ENCODE measurements at regions not wholly inside any gene's neighbourhood (a gene's known extent, or its start where the extent isn't known, plus 50 kb on each side); places are given as distances from the start of the nearest gene placed in this dataset.
"Not testable (repeated sequence)": the region's sequence is repeated elsewhere in the genome, so short reads cannot be mapped to it uniquely, and the experiment has no call there.

- no peak for DNase-seq (ENCODE audit: low read depth in 2 of 3, low spot score in 2 of 3)
Measured at GRCh38 chr9:30250872-30251271, 2133.6 kb upstream of the ACO1 start.

GRCh38 chr9:30258094-30258493 is 2126.3 kb upstream of the ACO1 start:
- no peak for DNase-seq (ENCODE audit: low read depth in 2 of 3, low spot score in 2 of 3)

- no peak for DNase-seq (ENCODE audit: low read depth in 2 of 3, low spot score in 2 of 3)
Measured at GRCh38 chr9:30280229-30280900, 2104.1 kb upstream of the ACO1 start.

GRCh38 chr9:30289435-30289834 is 2095.0 kb upstream of the ACO1 start:
- no peak for DNase-seq (ENCODE audit: low read depth in 2 of 3, low spot score in 2 of 3)

- not testable (repeated sequence) for DNase-seq (ENCODE audit: low read depth in 2 of 3, low spot score in 2 of 3)
Measured at GRCh38 chr9:30292026-30292425, 2092.4 kb upstream of the ACO1 start.

DNA sequence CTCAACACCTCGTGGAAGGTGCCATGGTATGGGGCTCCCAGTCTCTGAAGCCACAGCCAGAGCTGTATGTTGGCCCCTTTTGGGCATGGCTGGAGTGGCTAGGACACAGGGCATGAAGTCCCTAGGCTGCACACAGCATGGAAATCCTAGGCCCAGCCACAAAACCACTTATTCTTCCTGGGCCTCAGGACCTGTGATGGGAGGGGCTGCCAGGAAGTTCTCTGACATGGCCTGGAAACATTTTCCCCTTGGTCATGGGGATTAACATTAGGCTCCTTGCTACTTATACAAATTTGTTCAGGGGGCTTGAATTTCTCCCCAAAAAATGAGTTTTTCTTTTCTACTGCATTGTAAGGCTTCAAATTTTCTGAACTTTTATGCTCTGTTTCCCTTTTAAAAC is 2091.2 kb upstream of the ACO1 start:
- DNase-seq (ENCODE audit: low read depth in 2 of 3, low spot score in 2 of 3) = no peak

- no peak for DNase-seq (ENCODE audit: low read depth in 2 of 3, low spot score in 2 of 3)
Measured at GRCh38 chr9:30299126-30299780, 2085.2 kb upstream of the ACO1 start.

- peak in 1 of 3 donors; percentile 24 for DNase-seq (ENCODE audit: low read depth in 2 of 3, low spot score in 2 of 3)
Measured at GRCh38 chr9:30301271-30301963, 2083.0 kb upstream of the ACO1 start.

DNA sequence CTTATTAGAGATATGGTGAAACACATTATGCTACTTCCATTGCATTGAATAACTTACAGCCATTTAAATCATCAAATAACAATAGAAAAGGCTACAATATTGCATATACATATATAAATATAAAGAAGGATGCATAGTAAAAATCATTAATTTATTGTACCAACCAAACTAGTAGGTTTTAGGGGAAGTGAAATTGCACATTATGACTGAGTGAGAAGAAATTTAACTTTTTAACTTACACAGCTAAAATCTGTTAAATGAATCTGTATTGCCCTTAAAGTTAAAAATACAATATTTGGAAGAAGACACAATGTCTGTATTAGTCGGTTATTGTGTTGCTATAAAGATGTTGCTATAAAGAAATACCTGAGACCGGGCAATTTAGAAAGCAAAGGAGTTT is 2073.7 kb upstream of the ACO1 start:
- no peak for DNase-seq (ENCODE audit: low read depth in 2 of 3, low spot score in 2 of 3)

DNA sequence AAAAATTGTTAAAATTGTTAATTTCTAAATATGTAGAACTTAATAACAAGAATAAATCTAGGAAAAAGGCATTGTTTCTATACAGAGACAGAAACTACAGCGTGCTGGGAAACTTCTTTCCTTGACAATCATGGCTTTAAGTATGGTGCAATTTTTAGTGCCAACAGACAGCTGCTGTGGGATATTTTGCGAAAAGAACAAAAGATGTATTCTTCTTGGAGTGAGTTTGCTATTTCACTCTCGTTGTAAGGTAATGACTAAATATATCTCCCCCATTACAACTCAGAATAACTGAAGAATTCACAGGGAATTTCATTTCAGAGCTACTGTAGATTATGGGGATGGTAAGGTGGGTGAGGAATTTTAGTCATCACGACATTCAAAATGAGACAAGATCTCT is 2055.0 kb upstream of the ACO1 start:
- DNase-seq (ENCODE audit: low read depth in 2 of 3, low spot score in 2 of 3) = no peak

- DNase-seq (ENCODE audit: low read depth in 2 of 3, low spot score in 2 of 3) = no peak
Measured at GRCh38 chr9:30348904-30349303, 2035.5 kb upstream of the ACO1 start.

DNA sequence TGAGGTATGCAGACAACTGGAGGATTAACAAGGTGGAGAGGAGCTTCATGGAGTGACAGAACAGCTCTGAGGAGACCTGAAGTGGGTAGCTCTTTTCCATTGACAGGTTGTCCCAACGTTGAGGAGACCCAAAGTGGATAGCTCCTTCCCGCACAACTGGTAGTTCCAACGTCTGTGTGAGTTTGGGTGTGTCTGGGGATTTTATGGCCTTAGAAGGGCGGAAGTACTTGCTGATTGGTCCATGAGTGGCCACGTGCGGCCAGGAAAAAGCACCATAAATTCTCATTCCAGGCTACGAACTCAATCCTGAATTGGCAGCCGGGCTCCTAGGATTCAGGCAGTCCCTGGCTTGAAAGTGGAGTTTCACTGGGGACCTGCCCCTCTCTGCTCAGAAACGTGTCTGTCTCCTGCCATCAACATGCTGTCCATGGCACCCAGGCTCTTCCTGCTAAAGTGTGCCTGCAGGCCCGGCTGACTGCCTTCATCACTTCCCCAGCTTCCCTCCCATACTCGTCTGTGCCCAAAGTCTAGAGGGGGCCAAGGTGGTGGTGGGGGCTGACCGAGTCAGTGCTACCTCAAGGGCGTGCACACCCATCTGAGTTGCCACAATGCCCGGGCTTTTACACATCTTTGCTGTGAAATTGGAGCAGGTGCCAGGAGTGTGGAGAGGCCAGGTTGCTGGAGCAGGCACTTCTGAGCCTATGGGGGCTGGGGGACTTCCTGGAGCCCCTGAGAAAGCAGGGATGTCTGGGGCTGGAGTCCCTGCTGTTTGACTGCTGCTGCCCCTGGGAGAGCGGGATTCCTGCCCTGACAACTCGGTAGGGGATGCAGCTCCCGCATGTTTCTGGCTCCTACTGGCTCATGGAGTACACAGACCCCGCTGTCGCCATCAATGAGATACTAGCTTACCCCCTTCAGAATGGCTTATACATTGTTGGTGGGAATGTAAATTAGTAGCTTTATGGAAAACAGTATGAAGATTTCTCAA is 2034.6 kb upstream of the ACO1 start:
- no peak for DNase-seq (ENCODE audit: low read depth in 2 of 3, low spot score in 2 of 3)

DNA sequence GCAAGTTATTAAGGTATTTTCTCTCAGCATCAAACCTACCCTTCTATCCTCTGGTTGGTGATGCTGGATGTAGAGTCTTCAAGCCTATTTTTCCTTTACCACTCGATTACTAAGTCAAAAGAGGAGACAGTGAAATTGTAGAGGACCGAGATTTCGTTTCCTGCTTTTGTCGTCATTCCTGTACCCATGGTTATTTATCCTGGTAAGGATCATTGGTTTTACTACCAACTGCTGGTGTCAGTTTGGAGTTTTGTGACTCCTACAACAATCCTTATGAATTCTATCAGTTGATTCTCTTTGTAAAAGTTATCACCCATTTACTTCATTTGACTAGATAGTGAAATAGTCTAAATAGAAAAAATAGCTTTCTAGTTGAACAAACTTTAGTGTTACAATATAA is 2028.2 kb upstream of the ACO1 start:
- no peak for DNase-seq (ENCODE audit: low read depth in 2 of 3, low spot score in 2 of 3)

GRCh38 chr9:30362373-30362772 is 2022.1 kb upstream of the ACO1 start:
- DNase-seq (ENCODE audit: low read depth in 2 of 3, low spot score in 2 of 3) = no peak

- not testable (repeated sequence) for DNase-seq (ENCODE audit: low read depth in 2 of 3, low spot score in 2 of 3)
Measured at GRCh38 chr9:30366140-30366539, 2018.3 kb upstream of the ACO1 start.

DNA sequence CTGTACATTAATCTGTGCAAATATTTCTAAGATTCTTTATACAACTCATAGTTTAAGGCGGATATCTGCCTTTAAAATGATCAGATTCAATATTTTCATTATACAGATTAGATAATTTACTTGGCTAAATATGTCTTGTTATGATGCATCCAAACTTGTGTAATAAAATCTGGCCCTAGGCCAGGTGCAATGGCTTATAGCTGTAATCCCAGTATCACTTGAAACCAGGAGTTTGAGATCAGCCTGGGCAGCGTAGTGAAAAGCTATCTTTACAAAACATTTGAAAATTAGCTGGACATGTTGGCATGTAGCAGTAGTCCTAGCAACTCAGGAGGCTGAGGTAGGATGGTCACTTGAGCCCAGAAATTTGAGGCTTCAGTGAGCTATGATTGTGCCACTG is 2002.2 kb upstream of the ACO1 start:
- DNase-seq (ENCODE audit: low read depth in 2 of 3, low spot score in 2 of 3) = no peak

GRCh38 chr9:30410273-30410672 is 1974.2 kb upstream of the ACO1 start:
- DNase-seq (ENCODE audit: low read depth in 2 of 3, low spot score in 2 of 3) = no peak

DNA sequence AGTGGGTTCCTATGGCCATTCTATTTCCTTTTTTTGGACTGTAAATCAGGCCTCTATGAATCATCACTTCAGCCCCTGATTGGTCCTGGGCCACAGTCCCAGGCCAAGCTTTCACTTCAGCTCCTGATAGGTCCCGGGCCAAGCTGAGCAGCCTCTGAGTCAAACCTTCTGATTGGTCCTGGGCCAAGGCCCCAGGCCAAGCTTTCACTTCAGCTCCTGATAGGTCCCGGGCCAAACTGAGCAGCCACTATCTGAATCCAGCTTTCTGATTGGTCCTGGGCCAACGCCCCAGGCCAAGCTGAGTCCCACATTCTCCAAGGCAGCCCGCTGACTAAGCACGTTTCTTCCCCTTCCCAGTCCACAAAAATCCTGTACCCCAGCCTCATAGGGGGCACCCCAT is 1972.9 kb upstream of the ACO1 start:
- DNase-seq (ENCODE audit: low read depth in 2 of 3, low spot score in 2 of 3) = no peak

DNA sequence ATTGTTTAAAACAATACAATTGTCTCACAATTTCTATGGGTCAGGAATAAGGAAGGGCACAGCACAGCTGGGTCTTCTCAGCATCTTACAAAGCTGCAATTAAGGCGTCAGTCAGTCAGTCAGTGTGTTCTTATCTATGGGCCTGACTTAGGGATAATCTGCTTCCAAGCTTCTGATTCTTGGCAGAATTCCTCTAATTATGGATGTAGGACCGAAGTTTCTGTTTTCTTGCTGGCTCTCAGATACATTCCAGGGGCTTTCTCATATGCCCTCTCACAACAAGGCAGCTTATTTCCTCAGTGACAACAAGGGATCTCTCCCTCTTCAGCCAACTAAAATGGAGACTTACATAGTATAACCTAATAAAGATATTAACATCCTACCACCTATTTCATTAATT is 1925.3 kb upstream of the ACO1 start:
- no peak for DNase-seq (ENCODE audit: low read depth in 2 of 3, low spot score in 2 of 3)

DNA sequence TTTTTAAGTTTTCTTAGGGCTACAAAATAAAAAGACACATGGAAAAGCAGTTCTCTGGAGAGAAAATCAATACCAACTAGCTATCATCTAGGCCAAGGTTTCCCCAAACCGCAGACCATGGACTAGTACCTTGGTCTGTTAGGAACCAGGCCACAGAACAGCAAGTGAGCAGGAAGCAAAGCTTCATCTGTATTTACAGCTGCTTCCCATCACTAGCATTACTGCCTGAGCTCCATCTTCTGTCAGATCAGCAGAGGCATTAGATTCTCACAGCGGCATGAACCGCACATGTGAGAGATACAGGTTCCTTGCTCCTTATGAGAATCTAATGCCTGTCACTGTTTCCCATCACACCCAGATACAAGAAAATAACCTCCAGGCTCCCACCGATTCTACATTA is 1907.6 kb upstream of the ACO1 start:
- DNase-seq (ENCODE audit: low read depth in 2 of 3, low spot score in 2 of 3) = no peak

- DNase-seq (ENCODE audit: low read depth in 2 of 3, low spot score in 2 of 3) = no peak
Measured at GRCh38 chr9:30478684-30479083, 1905.8 kb upstream of the ACO1 start.

Measured in hematopoietic multipotent progenitor cell (in vitro differentiated cells).